H1 (cell line): ENCODE measurements at regions not wholly inside any gene's neighbourhood (a gene's known extent, or its start where the extent isn't known, plus 50 kb on each side); places are given as distances from the start of the nearest gene placed in this dataset.

ENCODE experiments used
- CTCF ChIA-PET: fragments of 300-600 bp; sonication (Branson Sonifier 250); formaldehyde crosslinking; loops from one replicate; lab custom pipeline; 2021; ENCODE audit not compliant: partially characterized antibody; lab: Charles Lee
- POLR2A ChIA-PET: fragments of 300-600 bp; sonication (Branson Sonifier 250); formaldehyde crosslinking; loops from one replicate; lab custom pipeline; 2021; ENCODE audit warnings: inconsistent platforms; ENCODE audit not compliant: partially characterized antibody; lab: Charles Lee
- DNase-seq, 2 experiments: peaks; one replicate each; pipeline versions ENCODE4 v3.0.0 to v3.0.0-alpha.2; 2010 to 2022; ENCODE audit warnings: low spot score in 2 of 2, low read depth in 1 of 2, mixed read lengths in 1 of 2
- FAIRE-seq: peaks from 2 replicates; lab custom pipeline; 2011; peaks lifted over from hg19 to GRCh38; lab: Jason Lieb, UNC
- H2AFZ ChIP-seq: 2 replicates; pipeline ENCODE4 v1.8.1; 2012; ENCODE audit warnings: low read length, inconsistent platforms
- H2AK5ac ChIP-seq: 2 replicates; pipeline ENCODE4 v1.6.1; 2013; ENCODE audit warnings: low read depth, low read length
- H2BK120ac ChIP-seq: replicated peaks from 2 replicates; pipeline ENCODE3; 2013; ENCODE audit warnings: low read depth, low read length, inconsistent platforms
- H2BK12ac ChIP-seq: 2 replicates; pipeline ENCODE4 v1.6.1; 2013; ENCODE audit warnings: low read depth, low read length
- H2BK15ac ChIP-seq: 2 replicates; pipeline ENCODE4 v1.6.1; 2013; ENCODE audit warnings: low read length
- H2BK20ac ChIP-seq: 2 replicates; pipeline ENCODE4 v1.6.1; 2013; ENCODE audit warnings: low read length
- H2BK5ac ChIP-seq: 2 replicates; pipeline ENCODE4 v1.6.1; 2013; ENCODE audit warnings: low read depth, low read length
- H3K14ac ChIP-seq: 2 replicates; pipeline ENCODE4 v1.6.1; 2013; ENCODE audit warnings: inconsistent platforms; ENCODE audit not compliant: insufficient read length
- H3K18ac ChIP-seq: 2 replicates; pipeline ENCODE4 v1.6.1; 2013; ENCODE audit warnings: low read length; ENCODE audit errors: extremely low read depth
- H3K23ac ChIP-seq: 2 replicates; pipeline ENCODE4 v1.6.1; 2013; ENCODE audit warnings: inconsistent platforms; ENCODE audit not compliant: insufficient read length
- H3K23me2 ChIP-seq: 2 replicates; pipeline ENCODE4 v1.6.1; 2013; ENCODE audit warnings: low read depth, low read length
- H3K27ac ChIP-seq: 2 replicates; pipeline ENCODE4 v1.6.1; 2011; ENCODE audit warnings: low read depth, low read length, inconsistent platforms
- H3K27me3 ChIP-seq, 4 experiments: replicated peaks in 1 of 4; 1 replicate in 1 of 4; 2 replicates in 3 of 4; pipeline versions ENCODE4 v1.6.1 to v1.8.1; 2011 to 2013; ENCODE audit warnings: low read length in 3 of 4, mild to moderate bottlenecking in 3 of 4, inconsistent platforms in 2 of 4, mixed read lengths in 2 of 4, moderate library complexity in 1 of 4; ENCODE audit not compliant: control insufficient read depth in 3 of 4, insufficient read depth in 3 of 4; ENCODE audit errors: extremely low read depth in 1 of 4
- H3K36me3 ChIP-seq, 4 experiments: 2 replicates each; pipeline versions ENCODE4 v1.6.1 to v1.8.1; 2011 to 2013; ENCODE audit warnings: mild to moderate bottlenecking in 4 of 4, low read length in 3 of 4, moderate library complexity in 2 of 4, control low read depth in 1 of 4, inconsistent platforms in 1 of 4; ENCODE audit not compliant: insufficient read depth in 4 of 4, control insufficient read depth in 2 of 4
- H3K4ac ChIP-seq: replicated peaks from 2 replicates; pipeline ENCODE3; 2013; ENCODE audit warnings: low read length, low read depth, mixed read lengths, inconsistent platforms; ENCODE audit not compliant: insufficient read length
- H3K4me1 ChIP-seq, 4 experiments: replicated peaks in 1 of 4; 1 replicate in 1 of 4; 2 replicates in 3 of 4; pipeline versions ENCODE4 v1.6.1 to v1.8.1; 2011 to 2013; ENCODE audit warnings: low read length in 3 of 4, inconsistent platforms in 2 of 4, mixed read lengths in 1 of 4; ENCODE audit not compliant: insufficient read depth in 4 of 4, control insufficient read depth in 3 of 4
- H3K4me2 ChIP-seq, 2 experiments: 2 replicates each; pipeline versions ENCODE4 v1.6.1 to v1.8.1; 2011 to 2013; ENCODE audit warnings: low read depth in 2 of 2, low read length in 2 of 2, control low read depth in 1 of 2, inconsistent platforms in 1 of 2, mild to moderate bottlenecking in 1 of 2; ENCODE audit not compliant: insufficient read depth in 1 of 2
- H3K4me3 ChIP-seq, 4 experiments: fragments of 200-600, 300-600 bp in 1 of 4; sonication (generic), shearing (Covaris generic), sonication (Bioruptor Twin) in 1 of 4; 2 replicates each; pipeline versions ENCODE4 v1.5.1 to v1.8.1; 2011 to 2016; ENCODE audit warnings: low read length in 4 of 4, low read depth in 3 of 4, control low read depth in 2 of 4, inconsistent platforms in 2 of 4, mild to moderate bottlenecking in 2 of 4, mixed read lengths in 1 of 4, moderate library complexity in 1 of 4; ENCODE audit not compliant: insufficient read depth in 2 of 4; ENCODE audit errors: extremely low read depth in 1 of 4
- H3K56ac ChIP-seq: replicated peaks from 2 replicates; pipeline ENCODE3; 2013; ENCODE audit warnings: low read depth, mild to moderate bottlenecking, mixed read lengths, low read length, inconsistent platforms; ENCODE audit not compliant: insufficient read length
- H3K79me1 ChIP-seq: 2 replicates; pipeline ENCODE4 v1.6.1; 2013; ENCODE audit warnings: low read depth, low read length, control low read depth
- H3K79me2 ChIP-seq, 2 experiments: 2 replicates each; pipeline versions ENCODE4 v1.6.1 to v1.8.1; 2012 to 2013; ENCODE audit warnings: low read length in 2 of 2, mild to moderate bottlenecking in 2 of 2, inconsistent platforms in 1 of 2; ENCODE audit not compliant: insufficient read depth in 2 of 2, control insufficient read depth in 1 of 2
- H3K9ac ChIP-seq, 4 experiments: replicated peaks in 1 of 4; 1 replicate in 1 of 4; 2 replicates in 3 of 4; pipeline versions ENCODE4 v1.6.1 to v1.8.1; 2011 to 2013; ENCODE audit warnings: low read depth in 3 of 4, low read length in 3 of 4, control low read depth in 2 of 4, mild to moderate bottlenecking in 2 of 4, moderate library complexity in 2 of 4, inconsistent platforms in 1 of 4; ENCODE audit errors: extremely low read depth in 1 of 4
- H3K9me3 ChIP-seq, 2 experiments: 2 replicates each; pipeline versions ENCODE4 v1.6.1 to v1.8.1; 2012 to 2013; ENCODE audit warnings: mild to moderate bottlenecking in 2 of 2, moderate library complexity in 2 of 2, control low read depth in 1 of 2, inconsistent platforms in 1 of 2, low read depth in 1 of 2, low read length in 1 of 2, mixed read lengths in 1 of 2; ENCODE audit not compliant: insufficient read depth in 2 of 2
- H4K20me1 ChIP-seq, 2 experiments: replicated peaks in 1 of 2; 2 replicates each; pipeline versions ENCODE3 to v1.8.1; 2011 to 2013; ENCODE audit warnings: inconsistent platforms in 2 of 2, low read length in 2 of 2, mild to moderate bottlenecking in 1 of 2; ENCODE audit not compliant: insufficient read depth in 2 of 2, control insufficient read depth in 1 of 2
- H4K5ac ChIP-seq: 2 replicates; pipeline ENCODE4 v1.6.1; 2013; ENCODE audit warnings: low read length, low read depth, mixed read lengths, inconsistent platforms; ENCODE audit not compliant: insufficient read length
- H4K8ac ChIP-seq: 2 replicates; pipeline ENCODE4 v1.8.0; 2013; ENCODE audit warnings: mild to moderate bottlenecking, moderate library complexity, low read length, inconsistent platforms; ENCODE audit not compliant: insufficient read depth; ENCODE audit errors: extremely low read depth
- H4K91ac ChIP-seq: replicated peaks from 2 replicates; pipeline ENCODE3; 2013; ENCODE audit warnings: low read length, mixed read lengths, inconsistent platforms; ENCODE audit not compliant: insufficient read length
- BCL11A ChIP-seq, 2 experiments: IDR thresholded peaks; one replicate each; pipeline ENCODE4 v1.6.1; 2011; ENCODE audit warnings: low read depth in 2 of 2, low read length in 2 of 2, mild to moderate bottlenecking in 2 of 2
- BRCA1 ChIP-seq: IDR thresholded peaks from 2 replicates; pipeline ENCODE4 v1.6.1; 2012; ENCODE audit warnings: low read depth, low read length, improper control_type of control experiment
- CHD1 ChIP-seq: IDR thresholded peaks from 2 replicates; pipeline ENCODE4 v1.6.1; 2012; ENCODE audit warnings: low read depth, low read length, improper control_type of control experiment
- CTBP2 ChIP-seq: IDR thresholded peaks from 2 replicates; pipeline ENCODE4 v1.7.0; 2011; ENCODE audit warnings: borderline replicate concordance, mild to moderate bottlenecking, moderate library complexity, mixed read lengths, low read length; ENCODE audit not compliant: insufficient read depth, insufficient read length
- EP300 ChIP-seq, 2 experiments: IDR thresholded peaks; 1 replicate in 1 of 2; 2 replicates in 1 of 2; pipeline ENCODE4 v1.6.1; 2011 to 2012; ENCODE audit warnings: low read depth in 2 of 2, low read length in 2 of 2, mild to moderate bottlenecking in 2 of 2, borderline replicate concordance in 1 of 2, inconsistent platforms in 1 of 2, moderate library complexity in 1 of 2
- EZH2 ChIP-seq: fragments of 200-600 bp; sonication (generic); IDR thresholded peaks from 2 replicates; pipeline ENCODE4 v1.7.1; 2012; ENCODE audit warnings: low read depth, mild to moderate bottlenecking, moderate library complexity, low read length, inconsistent platforms; ENCODE audit not compliant: severe bottlenecking
- FOSL1 ChIP-seq: IDR thresholded peaks from 2 replicates; pipeline ENCODE4 v1.6.1; 2011; ENCODE audit warnings: mild to moderate bottlenecking, low read depth, low read length, moderate library complexity; ENCODE audit not compliant: insufficient read depth
- HDAC2 ChIP-seq, 2 experiments: fragments of 300-600 bp in 1 of 2; sonication (generic) in 1 of 2; IDR thresholded peaks; 2 replicates each; pipeline ENCODE4 v1.6.1; 2011 to 2012; ENCODE audit warnings: low read depth in 2 of 2, low read length in 2 of 2, mild to moderate bottlenecking in 2 of 2, moderate library complexity in 2 of 2, borderline replicate concordance in 1 of 2, inconsistent platforms in 1 of 2
- KDM5A ChIP-seq: fragments of 200-600 bp; IDR thresholded peaks from 2 replicates; pipeline ENCODE4 v1.7.1; 2012; ENCODE audit warnings: mild to moderate bottlenecking, low read length, inconsistent platforms, mixed read lengths
- PHF8 ChIP-seq: fragments of 200-600 bp; sonication (generic); conservative IDR thresholded peaks from 2 replicates; pipeline ENCODE4 v1.7.1; 2012; ENCODE audit warnings: low read depth, mild to moderate bottlenecking, inconsistent platforms, low read length, moderate library complexity
- POLR2A ChIP-seq, 2 experiments: IDR thresholded peaks; 1 replicate in 1 of 2; 2 replicates in 1 of 2; pipeline ENCODE4 v1.6.1; 2011; ENCODE audit warnings: low read depth in 2 of 2, low read length in 2 of 2, mild to moderate bottlenecking in 2 of 2; ENCODE audit errors: control extremely low read depth in 1 of 2
- POU5F1 ChIP-seq: IDR thresholded peaks from 2 replicates; pipeline ENCODE4 v1.6.1; 2011; ENCODE audit warnings: low read depth, mild to moderate bottlenecking, low read length, moderate library complexity
- SP1 ChIP-seq: IDR thresholded peaks from 2 replicates; pipeline ENCODE4 v1.6.1; 2011; ENCODE audit warnings: low read depth, low read length
- SP2 ChIP-seq: IDR thresholded peaks from 2 replicates; pipeline ENCODE4 v1.6.1; 2012; ENCODE audit warnings: mild to moderate bottlenecking, low read length, inconsistent platforms
- TAF7 ChIP-seq: optimal IDR thresholded peaks from 2 replicates; pipeline ENCODE3; 2011; ENCODE audit warnings: low read depth, mild to moderate bottlenecking, inconsistent platforms, low read length, moderate library complexity, borderline replicate concordance
- YY1 ChIP-seq: IDR thresholded peaks from 2 replicates; pipeline ENCODE4 v1.6.1; 2011; ENCODE audit warnings: low read depth, mild to moderate bottlenecking, low read length
- WGBS, 2 experiments: shearing (Covaris generic) in 1 of 2; methylation state at CpG; one replicate each; pipeline versions ENCODE4 v1.1.6 to v1.1.7; 2013 to 2015; ENCODE audit warnings: low lambda C conversion rate in 2 of 2, mixed read lengths in 2 of 2, inconsistent platforms in 1 of 2, low coverage in 1 of 2, missing lambda C conversion rate in 1 of 2; ENCODE audit not compliant: insufficient replicate concordance in 2 of 2, insufficient coverage in 1 of 2, insufficient read length in 1 of 2; ENCODE audit errors: extremely low coverage in 1 of 2, missing lambda C conversion rate in 1 of 2; 5-methylcytosine and 5-hydroxymethylcytosine counted together

DNA sequence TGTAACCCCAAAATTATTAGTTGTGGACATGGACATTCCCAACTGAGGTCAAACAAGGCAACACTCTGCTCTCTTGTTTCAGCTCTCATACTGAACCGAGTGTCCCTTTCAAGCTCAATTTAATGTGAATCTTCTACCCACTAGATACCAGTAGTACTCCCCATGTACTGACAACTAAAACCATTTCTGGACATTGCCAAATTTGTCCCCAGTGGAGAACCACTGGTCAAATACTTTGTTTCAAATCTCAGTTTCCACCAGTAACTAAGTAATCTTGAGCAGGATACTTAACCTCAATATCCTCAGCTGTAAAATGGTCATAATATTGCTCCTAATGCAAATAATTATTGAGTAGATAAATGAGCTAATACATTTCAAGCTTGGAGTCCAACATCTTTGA lies 566.0 kb downstream of the ZIC1 start:
- Histone ChIP-seq H3K4ac (no peak overlapping the region), H4K20me1 (no peaks in the 10 kb centered on the region), H2BK15ac (no peak overlapping the region), H2AK5ac (no peak overlapping the region), H4K5ac (no peak overlapping the region), H3K36me3 (no peaks in the 10 kb centered on the region), H2BK5ac (no peak overlapping the region), H3K18ac (no peak overlapping the region), H3K23ac (no peak overlapping the region), H2BK120ac (no peak overlapping the region), H2BK12ac (no peak overlapping the region), H3K27ac (no peak overlapping the region), H2BK20ac (no peak overlapping the region), H3K9me3 (no peaks in the 10 kb centered on the region), H3K27me3 (peaks cover 0 to 1% (median 0%) of the 10 kb centered on the region in 4 experiments; a peak in 1 of 7 replicates), H4K8ac (no peak overlapping the region), H3K4me2 (no peak overlapping the region), H3K9ac (no peak overlapping the region), H3K79me1 (no peaks in the 10 kb centered on the region), H3K79me2 (no peaks in the 10 kb centered on the region), H2AFZ (no peak overlapping the region), H3K4me1 (no peaks in the 10 kb centered on the region), H3K14ac (no peak overlapping the region), H4K91ac (no peak overlapping the region), H3K56ac (no peak overlapping the region), H3K23me2 (no peaks in the 10 kb centered on the region), H3K4me3 (no peak overlapping the region)
- DNase-seq, result no peak
- ChIA-PET POLR2A (no interaction called here), CTCF (no interaction called here)
- 89% methylated on average over 1 of the region's 1 CpG; no CpG with 5 or more reads in 1 of the 2 experiments for WGBS, 2 experiments
- FAIRE-seq, result no peak
- no peak for TF ChIP-seq SP2
- TF ChIP-seq FOSL1, result no peak
- TF ChIP-seq SP1, result no peak
- TF ChIP-seq POU5F1, result no peak
- TF ChIP-seq TAF7, result no peak
- no peak for TF ChIP-seq BCL11A (IDR thresholded peaks at IDR 0.05; ENCODE audit: low read depth in 2 of 2, low read length in 2 of 2)
- TF ChIP-seq YY1, result no peak
- TF ChIP-seq PHF8, result no peak
- no peak for TF ChIP-seq CTBP2
- no peak for TF ChIP-seq KDM5A
- no peak for TF ChIP-seq CHD1
- no peak for TF ChIP-seq EZH2
- no peak for TF ChIP-seq POLR2A (IDR thresholded peaks at IDR 0.05; ENCODE audit: control extremely low read depth in 1 of 2, low read depth in 2 of 2, low read length in 2 of 2)
- no peak for TF ChIP-seq EP300 (IDR thresholded peaks at IDR 0.05; ENCODE audit: borderline replicate concordance in 1 of 2, low read depth in 2 of 2, low read length in 2 of 2)
- no peak for TF ChIP-seq BRCA1
- TF ChIP-seq HDAC2 (IDR thresholded peaks at IDR 0.05; ENCODE audit: borderline replicate concordance in 1 of 2, low read depth in 2 of 2, low read length in 2 of 2), result no peak
